IMR-90 (cell line): ENCODE measurements at regions not wholly inside any gene's neighbourhood (a gene's known extent, or its start where the extent isn't known, plus 50 kb on each side); places are given as distances from the start of the nearest gene placed in this dataset.

Source experiments
- ATAC-seq: fragments of 200-7000 bp; cut with Tn5 transposase; 2 replicates; pipeline ENCODE4 v1.9.1; 2020; ENCODE audit warnings: low read depth, mild to moderate bottlenecking, moderate library complexity
- BruUV-seq: library from RNA; stranded (reverse); fragments of 400-500 nt; replicated peaks from 2 replicates; lab custom pipeline; 2021; lab: Mats Ljungman, UMichigan
- CTCF ChIA-PET: fragments of 300-600 bp; formaldehyde crosslinking; extraction: SDS; loops from one replicate; lab custom pipeline; 2021; ENCODE audit warnings: antibody characterized with exemption; lab: Yijun Ruan, JAX
- POLR2A ChIA-PET: fragments of 300-600 bp; sonication (Branson Sonifier 250); formaldehyde crosslinking; loops from one replicate; lab custom pipeline; 2022; ENCODE audit warnings: antibody characterized with exemption; ENCODE audit not compliant: unreplicated experiment; lab: Charles Lee
- DNase-seq: peaks from one replicate; pipeline ENCODE4 v3.0.0; 2013
- H2AFZ ChIP-seq: replicated peaks from 2 replicates; pipeline ENCODE3; 2013; ENCODE audit warnings: low read length, mild to moderate bottlenecking; ENCODE audit not compliant: poor library complexity
- H2AK5ac ChIP-seq: 2 replicates; pipeline ENCODE4 v1.6.1; 2013; ENCODE audit warnings: low read depth, low read length, inconsistent platforms
- H2AK9ac ChIP-seq: replicated peaks from 2 replicates; pipeline ENCODE3; 2013; ENCODE audit warnings: mild to moderate bottlenecking, low read depth, low read length, moderate library complexity; ENCODE audit not compliant: poor library complexity
- H2BK120ac ChIP-seq: 2 replicates; pipeline ENCODE4 v1.6.1; 2013; ENCODE audit warnings: low read depth, low read length, inconsistent platforms
- H2BK15ac ChIP-seq: 3 replicates; pipeline ENCODE4 v1.6.1; 2013; ENCODE audit warnings: low read depth, low read length, inconsistent platforms
- H2BK20ac ChIP-seq: 2 replicates; pipeline ENCODE4 v1.6.1; 2013; ENCODE audit warnings: low read depth, mild to moderate bottlenecking, inconsistent platforms, low read length, moderate library complexity
- H2BK5ac ChIP-seq: 2 replicates; pipeline ENCODE4 v1.6.1; 2013; ENCODE audit warnings: mild to moderate bottlenecking, low read depth, low read length, inconsistent platforms; ENCODE audit not compliant: poor library complexity, severe bottlenecking
- H3K14ac ChIP-seq: replicated peaks from 2 replicates; pipeline ENCODE4 v1.6.1; 2013; ENCODE audit warnings: low read depth, low read length, inconsistent platforms
- H3K18ac ChIP-seq: 2 replicates; pipeline ENCODE4 v1.6.1; 2013; ENCODE audit warnings: low read depth, low read length, control low read depth
- H3K23ac ChIP-seq: 2 replicates; pipeline ENCODE4 v1.6.1; 2013; ENCODE audit warnings: low read depth, low read length, inconsistent platforms
- H3K27ac ChIP-seq: 2 replicates; pipeline ENCODE4 v1.5.1; 2013; ENCODE audit warnings: mild to moderate bottlenecking, control low read depth, low read length; ENCODE audit not compliant: insufficient read depth
- H3K27me3 ChIP-seq: 2 replicates; pipeline ENCODE4 v1.6.1; 2013; ENCODE audit warnings: low read length; ENCODE audit not compliant: control insufficient read depth, insufficient read depth
- H3K36me3 ChIP-seq: 2 replicates; pipeline ENCODE4 v1.6.1; 2013; ENCODE audit warnings: low read length, mixed read lengths; ENCODE audit not compliant: control insufficient read depth, insufficient read depth
- H3K4ac ChIP-seq: 2 replicates; pipeline ENCODE4 v1.6.1; 2013; ENCODE audit warnings: low read depth, low read length, inconsistent platforms
- H3K4me1 ChIP-seq: 2 replicates; pipeline ENCODE4 v1.6.1; 2013; ENCODE audit warnings: low read length, mixed read lengths; ENCODE audit not compliant: control insufficient read depth, insufficient read depth
- H3K4me2 ChIP-seq: 2 replicates; pipeline ENCODE4 v1.6.1; 2013; ENCODE audit warnings: low read depth, mild to moderate bottlenecking, control low read depth, low read length, moderate library complexity
- H3K4me3 ChIP-seq: 2 replicates; pipeline ENCODE4 v1.5.1; 2013; ENCODE audit warnings: low read depth, mild to moderate bottlenecking, control low read depth, low read length, moderate library complexity; ENCODE audit not compliant: insufficient read depth
- H3K56ac ChIP-seq: 2 replicates; pipeline ENCODE4 v1.6.1; 2013; ENCODE audit warnings: low read length, inconsistent platforms; ENCODE audit not compliant: insufficient read depth; ENCODE audit errors: extremely low read depth
- H3K79me1 ChIP-seq, 2 experiments: 2 replicates each; pipeline ENCODE4 v1.6.1; 2013; ENCODE audit warnings: low read length in 2 of 2, inconsistent platforms in 1 of 2, low read depth in 1 of 2
- H3K9ac ChIP-seq: 2 replicates; pipeline ENCODE4 v1.6.1; 2013; ENCODE audit warnings: low read depth, low read length, control low read depth
- H3K9me1 ChIP-seq: 2 replicates; pipeline ENCODE4 v1.6.1; 2013; ENCODE audit warnings: low read length, inconsistent platforms; ENCODE audit not compliant: insufficient read depth
- H3K9me3 ChIP-seq: 2 replicates; pipeline ENCODE4 v1.6.1; 2013; ENCODE audit warnings: low read length; ENCODE audit not compliant: control insufficient read depth, insufficient read depth
- H4K20me1 ChIP-seq: 2 replicates; pipeline ENCODE4 v1.6.1; 2013; ENCODE audit warnings: low read length, inconsistent platforms; ENCODE audit not compliant: insufficient read depth
- H4K5ac ChIP-seq: 2 replicates; pipeline ENCODE4 v1.6.1; 2013; ENCODE audit warnings: mild to moderate bottlenecking, low read depth, low read length, control low read depth
- H4K8ac ChIP-seq, 2 experiments: 2 replicates each; pipeline ENCODE4 v1.6.1; 2013; ENCODE audit warnings: low read depth in 2 of 2, low read length in 2 of 2, control low read depth in 1 of 2, inconsistent platforms in 1 of 2
- H4K91ac ChIP-seq: 2 replicates; pipeline ENCODE4 v1.6.1; 2013; ENCODE audit warnings: low read depth, low read length, inconsistent platforms; ENCODE audit not compliant: insufficient read depth
- BHLHE40 ChIP-seq: fragments of 150-350 bp; IDR thresholded peaks from 2 replicates; pipeline ENCODE4 v1.6.1; 2016; ENCODE audit warnings: mild to moderate bottlenecking, low read depth, low read length
- CEBPB ChIP-seq: IDR thresholded peaks from 2 replicates; pipeline ENCODE4 v1.6.1; 2012; ENCODE audit warnings: low read depth, low read length, improper control_type of control experiment
- CHD1 ChIP-seq: IDR thresholded peaks from 2 replicates; pipeline ENCODE4 v1.6.1; 2012; ENCODE audit warnings: low read depth, low read length, improper control_type of control experiment
- CTCF ChIP-seq: conservative IDR thresholded peaks from 2 replicates; pipeline ENCODE4 v1.5.1; 2012; ENCODE audit warnings: mild to moderate bottlenecking, low read depth, low read length, improper control_type of control experiment
- ELK1 ChIP-seq: fragments of 150-350 bp; IDR thresholded peaks from 2 replicates; pipeline ENCODE4 v1.6.1; 2016; ENCODE audit warnings: low read depth, mild to moderate bottlenecking, low read length, moderate library complexity, borderline replicate concordance
- FOS ChIP-seq: fragments of 150-350 bp; IDR thresholded peaks from 2 replicates; pipeline ENCODE4 v1.6.1; 2016; ENCODE audit warnings: low read depth, low read length
- MAFK ChIP-seq: IDR thresholded peaks from 2 replicates; pipeline ENCODE4 v1.6.1; 2012; ENCODE audit warnings: low read depth, low read length, improper control_type of control experiment
- MAZ ChIP-seq: IDR thresholded peaks from 2 replicates; pipeline ENCODE4 v1.6.1; 2012; ENCODE audit warnings: low read depth, mild to moderate bottlenecking, low read length, improper control_type of control experiment, moderate library complexity, borderline replicate concordance
- MXI1 ChIP-seq: IDR thresholded peaks from 2 replicates; pipeline ENCODE4 v1.6.1; 2012; ENCODE audit warnings: low read depth, mild to moderate bottlenecking, low read length, moderate library complexity, borderline replicate concordance
- NFE2L2 ChIP-seq: fragments of 150-350 bp; IDR thresholded peaks from 2 replicates; pipeline ENCODE4 v1.6.1; 2016; ENCODE audit warnings: low read depth, mild to moderate bottlenecking, low read length
- POLR2A ChIP-seq: IDR thresholded peaks from 2 replicates; pipeline ENCODE4 v1.6.1; 2012; ENCODE audit warnings: mild to moderate bottlenecking, low read depth, low read length
- RAD21 ChIP-seq: IDR thresholded peaks from 2 replicates; pipeline ENCODE4 v1.6.1; 2012; ENCODE audit warnings: low read length, improper control_type of control experiment
- RCOR1 ChIP-seq: IDR thresholded peaks from 2 replicates; pipeline ENCODE4 v1.6.1; 2012; ENCODE audit warnings: mild to moderate bottlenecking, low read length, improper control_type of control experiment; ENCODE audit not compliant: insufficient replicate concordance
- RFX5 ChIP-seq: IDR thresholded peaks from 2 replicates; pipeline ENCODE4 v1.8.0; 2012; ENCODE audit warnings: low read depth, mild to moderate bottlenecking, low read length, moderate library complexity
- SMC3 ChIP-seq: fragments of 150-350 bp; IDR thresholded peaks from 2 replicates; pipeline ENCODE4 v1.6.1; 2016; ENCODE audit warnings: low read depth, mild to moderate bottlenecking, antibody characterized with exemption, low read length, moderate library complexity
- USF2 ChIP-seq: fragments of 150-350 bp; IDR thresholded peaks from 2 replicates; pipeline ENCODE4 v1.6.1; 2017; ENCODE audit warnings: mild to moderate bottlenecking, antibody characterized with exemption, low read length, low read depth
- WGBS, 2 experiments: methylation state at CpG; one replicate each; pipeline versions ENCODE4 v1.1.5 to v1.1.7; 2013; ENCODE audit warnings: missing lambda C conversion rate in 2 of 2; ENCODE audit not compliant: insufficient read length in 1 of 2; ENCODE audit errors: extremely low coverage in 2 of 2; 5-methylcytosine and 5-hydroxymethylcytosine counted together
- dilution Hi-C: fragments of 300-500 bp; cut with HindIII; formaldehyde crosslinking; loops from one replicate; pipeline ENCODE4 v1.14.3; 2018; ENCODE audit warnings: low sequenced_read_pairs; ENCODE audit not compliant: unreplicated experiment
- in situ Hi-C: fragments of 300-500 bp; cut with MboI; formaldehyde crosslinking; loops from 3 replicates; pipeline ENCODE4 v1.14.3; 2019; ENCODE audit warnings: low sequenced_read_pairs, inconsistent platforms, mixed read lengths
- intact Hi-C: fragments of 100-400 bp; cut with micrococcal nuclease; formaldehyde crosslinking; loops from 2 replicates; pipeline ENCODE4 v1.10.0; 2022

GRCh38 chr2:114083717-114084387, 194.0 kb downstream of the ACTR3 start:
- ChIA-PET CTCF (no interaction called here), POLR2A (no interaction called here)
- Histone ChIP-seq H2AK9ac (no peak overlapping the region), H3K4ac (no peak overlapping the region), H3K4me2 (no peak overlapping the region), H3K14ac (no peak overlapping the region), H3K9ac (no peak overlapping the region), H4K5ac (no peak overlapping the region), H2BK20ac (no peak overlapping the region), H3K9me3 (no peaks in the 10 kb centered on the region), H3K4me1 (no peaks in the 10 kb centered on the region), H2BK5ac (no peak overlapping the region), H3K18ac (no peak overlapping the region), H4K91ac (no peak overlapping the region), H2BK15ac (no peak overlapping the region), H2AK5ac (no peak overlapping the region), H3K4me3 (no peak overlapping the region), H3K23ac (no peak overlapping the region), H4K20me1 (no peaks in the 10 kb centered on the region), H2BK120ac (no peak overlapping the region), H3K79me1 (no peaks in the 10 kb centered on the region), H3K56ac (no peak overlapping the region), H3K9me1 (no peaks in the 10 kb centered on the region), H3K27ac (no peak overlapping the region), H2AFZ (no peak overlapping the region), H3K36me3 (no peaks in the 10 kb centered on the region), H3K27me3 (no peaks in the 10 kb centered on the region), H4K8ac (no peak overlapping the region)
- in situ Hi-C loops: no loop called here
- TF ChIP-seq RAD21 (no peak), CEBPB (no peak), POLR2A (no peak), MAZ (no peak), USF2 (no peak), ELK1 (no peak), MXI1 (no peak), RCOR1 (no peak), CHD1 (no peak), BHLHE40 (no peak), CTCF (no peak), FOS (no peak), NFE2L2 (no peak), SMC3 (no peak), MAFK (no peak), RFX5 (no peak)
- DNase-seq: no peak
- WGBS, 2 experiments: 8% methylated on average over 2 of the region's 6 CpGs; no CpG with 5 or more reads in 1 of the 2 experiments
- intact Hi-C loops: no loop called here
- no TSS peak for BruUV-seq
- dilution Hi-C loops: no loop called here
- no peak for ATAC-seq
